HCT116 (cell line): ENCODE measurements at regions not wholly inside any gene's neighbourhood (a gene's known extent, or its start where the extent isn't known, plus 50 kb on each side); places are given as distances from the start of the nearest gene placed in this dataset.

Experiments
- ATAC-seq: fragments of 200-7000 bp; cut with Tn5 transposase; 2 replicates; pipeline ENCODE4 v1.9.1; 2020; ENCODE audit warnings: mild to moderate bottlenecking, moderate library complexity
- BruUV-seq: library from RNA; stranded (reverse); fragments of 400-500 nt; replicated peaks from 2 replicates; lab custom pipeline; 2021; lab: Mats Ljungman, UMichigan
- CTCF ChIA-PET: fragments of 300-600 bp; sonication (Branson Sonifier 250); formaldehyde crosslinking; loops from one replicate; lab custom pipeline; 2021; ENCODE audit warnings: antibody characterized with exemption; lab: Charles Lee
- POLR2A ChIA-PET: fragments of 300-600, 350-600 bp; sonication (Branson Sonifier 250); formaldehyde crosslinking; loops from one replicate; lab custom pipeline; 2021; ENCODE audit warnings: antibody characterized with exemption; lab: Charles Lee
- RAD21 ChIA-PET, 2 experiments: fragments of 300-600 bp; sonication (Branson Sonifier 250); formaldehyde crosslinking; loops; one replicate each; lab custom pipeline; 2023; ENCODE audit warnings: low total read pairs in 2 of 2; ENCODE audit not compliant: uncharacterized antibody in 2 of 2, unreplicated experiment in 2 of 2, low non-redundant PET in 1 of 2; lab: Charles Lee
- DNase-seq: peaks from one replicate; pipeline ENCODE4 v3.0.0-alpha.2; 2010; ENCODE audit warnings: low read depth, low spot score
- H2AFZ ChIP-seq: fragments of 200-600 bp; shearing (Covaris generic), sonication (generic); 2 replicates; pipeline ENCODE4 v1.6.1; 2017; ENCODE audit warnings: low read depth, mixed run types, mixed read lengths, antibody characterized with exemption, low read length; ENCODE audit not compliant: poor library complexity, severe bottlenecking
- H3K27ac ChIP-seq: 2 replicates; pipeline ENCODE4 v1.5.1; 2012; ENCODE audit warnings: low read depth, low read length
- H3K27me3 ChIP-seq: fragments of 200-600 bp; sonication (generic); 2 replicates; pipeline ENCODE4 v1.6.1; 2016; ENCODE audit warnings: mixed run types, low read length, mixed read lengths; ENCODE audit not compliant: insufficient read depth
- H3K36me3 ChIP-seq, 2 experiments: fragments of 200-500 bp in 1 of 2; fragments of 200-600 bp in 1 of 2; sonication (Bioruptor generic) in 1 of 2; sonication (generic) in 1 of 2; 2 replicates each; pipeline versions ENCODE4 v1.5.1 to v1.6.1; 2014 to 2016; ENCODE audit warnings: low read length in 2 of 2, inconsistent platforms in 1 of 2, mixed read lengths in 1 of 2, mixed run types in 1 of 2; ENCODE audit not compliant: insufficient read depth in 2 of 2, control insufficient read depth in 1 of 2
- H3K4me1 ChIP-seq, 2 experiments: fragments of 200-600 bp in 1 of 2; sonication (generic) in 1 of 2; 2 replicates each; pipeline versions ENCODE4 v1.5.1 to v1.6.1; 2012 to 2017; ENCODE audit warnings: low read length in 2 of 2, inconsistent platforms in 1 of 2, mild to moderate bottlenecking in 1 of 2, mixed read lengths in 1 of 2, mixed run types in 1 of 2, moderate library complexity in 1 of 2; ENCODE audit not compliant: insufficient read depth in 2 of 2, control insufficient read depth in 1 of 2
- H3K4me2 ChIP-seq: fragments of 200-600 bp; sonication (generic); 2 replicates; pipeline ENCODE4 v1.6.1; 2017; ENCODE audit warnings: mixed run types, low read length, mixed read lengths
- H3K4me3 ChIP-seq, 2 experiments: fragments of 200-600 bp in 1 of 2; sonication (generic) in 1 of 2; replicated peaks in 1 of 2; 2 replicates each; pipeline ENCODE4 v1.5.1; 2011 to 2016; ENCODE audit warnings: low read length in 2 of 2, control low read depth in 1 of 2, low read depth in 1 of 2, mild to moderate bottlenecking in 1 of 2, mixed read lengths in 1 of 2, mixed run types in 1 of 2
- H3K79me2 ChIP-seq: fragments of 200-600 bp; sonication (generic); 2 replicates; pipeline ENCODE4 v1.6.1; 2017; ENCODE audit warnings: mild to moderate bottlenecking, mixed run types, low read length, moderate library complexity, mixed read lengths; ENCODE audit not compliant: insufficient read depth
- H3K9ac ChIP-seq: fragments of 200-600 bp; sonication (generic); 2 replicates; pipeline ENCODE4 v1.6.1; 2016; ENCODE audit warnings: low read length, mixed read lengths
- H3K9me2 ChIP-seq: fragments of 200-600 bp; sonication (generic), shearing (Covaris generic); 2 replicates; pipeline ENCODE4 v1.6.1; 2017; ENCODE audit warnings: mixed run types, mild to moderate bottlenecking, moderate library complexity; ENCODE audit not compliant: insufficient read depth
- H3K9me3 ChIP-seq, 2 experiments: fragments of 200-500 bp in 1 of 2; fragments of 200-600 bp in 1 of 2; sonication (Bioruptor generic) in 1 of 2; sonication (generic) in 1 of 2; 2 replicates each; pipeline ENCODE4 v1.6.1; 2014 to 2017; ENCODE audit warnings: low read length in 2 of 2, mixed read lengths in 2 of 2, inconsistent platforms in 1 of 2, low read depth in 1 of 2, mild to moderate bottlenecking in 1 of 2, mixed run types in 1 of 2, moderate library complexity in 1 of 2; ENCODE audit not compliant: control insufficient read depth in 1 of 2, insufficient read depth in 1 of 2
- H4K20me1 ChIP-seq: fragments of 200-600 bp; sonication (generic), shearing (Covaris generic); 2 replicates; pipeline ENCODE4 v1.6.1; 2017; ENCODE audit warnings: mixed run types, mild to moderate bottlenecking, moderate library complexity; ENCODE audit not compliant: insufficient read depth
- CBX3 ChIP-seq: IDR thresholded peaks from 2 replicates; pipeline ENCODE4 v1.6.1; 2012; ENCODE audit warnings: low read depth
- CEBPB ChIP-seq: IDR thresholded peaks from 2 replicates; pipeline ENCODE4 v1.6.1; 2012; ENCODE audit warnings: low read depth
- EGR1 ChIP-seq: IDR thresholded peaks from 2 replicates; pipeline ENCODE4 v1.6.1; 2012; ENCODE audit warnings: low read depth
- EZH2 ChIP-seq: fragments of 200-600 bp; sonication (generic); IDR thresholded peaks from 2 replicates; pipeline ENCODE4 v1.6.1; 2017; ENCODE audit warnings: antibody characterized with exemption, mixed run types
- EZH2phosphoT487 ChIP-seq: fragments of 200-600 bp; IDR thresholded peaks from 2 replicates; pipeline ENCODE4 v1.6.1; 2018; ENCODE audit warnings: antibody characterized with exemption, borderline replicate concordance
- FOSL1 ChIP-seq: IDR thresholded peaks from 2 replicates; pipeline ENCODE4 v1.6.1; 2012; ENCODE audit warnings: low read depth
- JUND ChIP-seq: IDR thresholded peaks from 2 replicates; pipeline ENCODE4 v1.6.1; 2012
- POLR2A ChIP-seq: IDR thresholded peaks from 2 replicates; pipeline ENCODE4 v1.7.0; 2011; ENCODE audit warnings: borderline replicate concordance; ENCODE audit not compliant: insufficient read depth, insufficient read length; ENCODE audit errors: extremely low read depth
- RAD21 ChIP-seq: IDR thresholded peaks from 2 replicates; pipeline ENCODE4 v1.6.1; 2012; ENCODE audit warnings: low read depth, mild to moderate bottlenecking
- SIN3A ChIP-seq: IDR thresholded peaks from 2 replicates; pipeline ENCODE4 v1.6.1; 2012; ENCODE audit warnings: low read depth
- SP1 ChIP-seq: IDR thresholded peaks from 2 replicates; pipeline ENCODE4 v1.6.1; 2012; ENCODE audit warnings: low read depth
- SRF ChIP-seq: IDR thresholded peaks from 2 replicates; pipeline ENCODE4 v1.6.1; 2012; ENCODE audit warnings: low read depth
- TCF7L2 ChIP-seq: IDR thresholded peaks from 2 replicates; pipeline ENCODE4 v1.7.0; 2011; ENCODE audit warnings: borderline replicate concordance, inconsistent platforms; ENCODE audit not compliant: insufficient read depth, insufficient read length; ENCODE audit errors: extremely low read depth
- YY1 ChIP-seq: IDR thresholded peaks from 2 replicates; pipeline ENCODE4 v1.6.1; 2011; ENCODE audit warnings: low read length, low read depth, moderate library complexity, mild to moderate bottlenecking; ENCODE audit not compliant: insufficient replicate concordance; ENCODE audit errors: extremely low read depth
- ZNF274 ChIP-seq: fragments of 200-500 bp; sonication (Bioruptor generic); IDR thresholded peaks from 2 replicates; pipeline ENCODE4 v1.6.1; 2014; ENCODE audit warnings: mild to moderate bottlenecking, low read depth, low read length, inconsistent platforms
- intact Hi-C: fragments of 100-400 bp; cut with micrococcal nuclease; formaldehyde crosslinking; loops from 2 replicates; pipeline ENCODE4 v1.10.0; 2022
- TF ChIP-seq, protein P1 (sequence below): IDR thresholded peaks from 2 replicates; pipeline ENCODE4 v1.6.1; 2012
- TF ChIP-seq, protein P2 (sequence below): IDR thresholded peaks from 2 replicates; pipeline ENCODE4 v1.6.1; 2012
- TF ChIP-seq, protein P3 (sequence below): IDR thresholded peaks from 2 replicates; pipeline ENCODE4 v1.6.1; 2011; ENCODE audit warnings: mild to moderate bottlenecking, low read length, moderate library complexity; ENCODE audit not compliant: insufficient replicate concordance; ENCODE audit errors: extremely low read depth
- TF ChIP-seq, protein P4 (sequence below), 3 experiments: fragments of 200-600 bp in 1 of 3; sonication (generic) in 1 of 3; IDR thresholded peaks in 2 of 3; conservative IDR thresholded peaks in 1 of 3; 2 replicates each; pipeline ENCODE4 v1.5.1; 2012 to 2017; ENCODE audit warnings: low read depth in 2 of 3, low read length in 2 of 3, antibody characterized with exemption in 1 of 3, borderline replicate concordance in 1 of 3, control low read depth in 1 of 3, mild to moderate bottlenecking in 1 of 3, mixed read lengths in 1 of 3, mixed run types in 1 of 3, moderate library complexity in 1 of 3; ENCODE audit not compliant: insufficient read depth in 1 of 3

DNA sequence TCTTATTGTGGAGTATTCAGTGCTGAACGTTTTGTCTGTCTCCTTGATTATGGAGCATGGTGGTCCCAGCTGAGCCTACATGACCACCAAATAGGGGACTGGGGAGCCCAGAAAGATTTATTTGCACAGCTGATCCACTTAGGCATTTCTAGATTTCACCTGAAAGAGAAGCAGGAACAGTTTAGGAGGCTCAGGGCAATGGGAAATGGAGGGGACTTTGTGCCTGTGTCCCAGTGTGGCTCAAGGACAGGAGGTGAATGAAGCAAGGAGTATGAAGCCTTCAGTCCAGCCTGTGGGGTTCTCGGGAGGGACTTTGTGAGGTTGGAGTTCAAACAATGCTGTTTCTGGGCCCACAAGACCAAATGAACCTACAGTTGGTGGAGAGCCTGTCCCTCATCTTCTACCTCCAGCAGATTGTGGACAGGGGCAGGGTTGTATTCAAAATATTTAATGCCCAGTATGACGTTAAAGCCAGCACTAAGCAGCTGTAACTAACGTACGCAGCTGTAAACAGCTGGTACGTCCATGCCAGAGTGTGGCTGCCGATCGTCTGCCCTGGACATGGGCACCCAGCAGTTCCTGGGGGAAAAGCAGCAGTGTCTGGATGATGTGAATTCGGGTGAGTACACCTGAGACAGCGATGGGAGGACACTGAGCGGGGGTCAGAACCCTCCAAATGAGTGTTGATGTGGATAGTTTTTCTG, 164.9 kb upstream of the RAB4A start:
- Histone ChIP-seq H3K4me2 (no peak overlapping the region), H2AFZ (no peak overlapping the region), H3K27ac (no peak overlapping the region), H3K27me3 (no peaks in the 10 kb centered on the region; the same call in 1 of the 2 replicates), H3K4me1 (no peaks in the 10 kb centered on the region), H3K36me3 (no peaks in the 10 kb centered on the region), H3K4me3 (no peak overlapping the region), H4K20me1 (no peaks in the 10 kb centered on the region), H3K9me3 (no peaks in the 10 kb centered on the region), H3K79me2 (no peaks in the 10 kb centered on the region), H3K9me2 (no peaks in the 10 kb centered on the region), H3K9ac (no peak overlapping the region)
- intact Hi-C loops: no loop called here
- TF ChIP-seq CBX3 (no peak), TCF7L2 (no peak), EGR1 (no peak), JUND (no peak), EZH2phosphoT487 (no peak), SRF (no peak), POLR2A (no peak), EZH2 (no peak), CEBPB (no peak), RAD21 (no peak), SP1 (no peak), SIN3A (no peak), FOSL1 (no peak), ZNF274 (no peak), YY1 (no peak)
- TF ChIP-seq, protein P1, sequence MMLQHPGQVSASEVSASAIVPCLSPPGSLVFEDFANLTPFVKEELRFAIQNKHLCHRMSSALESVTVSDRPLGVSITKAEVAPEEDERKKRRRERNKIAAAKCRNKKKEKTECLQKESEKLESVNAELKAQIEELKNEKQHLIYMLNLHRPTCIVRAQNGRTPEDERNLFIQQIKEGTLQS: no peak
- TF ChIP-seq, protein P2, sequence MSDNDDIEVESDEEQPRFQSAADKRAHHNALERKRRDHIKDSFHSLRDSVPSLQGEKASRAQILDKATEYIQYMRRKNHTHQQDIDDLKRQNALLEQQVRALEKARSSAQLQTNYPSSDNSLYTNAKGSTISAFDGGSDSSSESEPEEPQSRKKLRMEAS: no peak
- TF ChIP-seq, protein P3, sequence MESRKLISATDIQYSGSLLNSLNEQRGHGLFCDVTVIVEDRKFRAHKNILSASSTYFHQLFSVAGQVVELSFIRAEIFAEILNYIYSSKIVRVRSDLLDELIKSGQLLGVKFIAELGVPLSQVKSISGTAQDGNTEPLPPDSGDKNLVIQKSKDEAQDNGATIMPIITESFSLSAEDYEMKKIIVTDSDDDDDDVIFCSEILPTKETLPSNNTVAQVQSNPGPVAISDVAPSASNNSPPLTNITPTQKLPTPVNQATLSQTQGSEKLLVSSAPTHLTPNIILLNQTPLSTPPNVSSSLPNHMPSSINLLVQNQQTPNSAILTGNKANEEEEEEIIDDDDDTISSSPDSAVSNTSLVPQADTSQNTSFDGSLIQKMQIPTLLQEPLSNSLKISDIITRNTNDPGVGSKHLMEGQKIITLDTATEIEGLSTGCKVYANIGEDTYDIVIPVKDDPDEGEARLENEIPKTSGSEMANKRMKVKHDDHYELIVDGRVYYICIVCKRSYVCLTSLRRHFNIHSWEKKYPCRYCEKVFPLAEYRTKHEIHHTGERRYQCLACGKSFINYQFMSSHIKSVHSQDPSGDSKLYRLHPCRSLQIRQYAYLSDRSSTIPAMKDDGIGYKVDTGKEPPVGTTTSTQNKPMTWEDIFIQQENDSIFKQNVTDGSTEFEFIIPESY: no peak
- TF ChIP-seq, protein P4, sequence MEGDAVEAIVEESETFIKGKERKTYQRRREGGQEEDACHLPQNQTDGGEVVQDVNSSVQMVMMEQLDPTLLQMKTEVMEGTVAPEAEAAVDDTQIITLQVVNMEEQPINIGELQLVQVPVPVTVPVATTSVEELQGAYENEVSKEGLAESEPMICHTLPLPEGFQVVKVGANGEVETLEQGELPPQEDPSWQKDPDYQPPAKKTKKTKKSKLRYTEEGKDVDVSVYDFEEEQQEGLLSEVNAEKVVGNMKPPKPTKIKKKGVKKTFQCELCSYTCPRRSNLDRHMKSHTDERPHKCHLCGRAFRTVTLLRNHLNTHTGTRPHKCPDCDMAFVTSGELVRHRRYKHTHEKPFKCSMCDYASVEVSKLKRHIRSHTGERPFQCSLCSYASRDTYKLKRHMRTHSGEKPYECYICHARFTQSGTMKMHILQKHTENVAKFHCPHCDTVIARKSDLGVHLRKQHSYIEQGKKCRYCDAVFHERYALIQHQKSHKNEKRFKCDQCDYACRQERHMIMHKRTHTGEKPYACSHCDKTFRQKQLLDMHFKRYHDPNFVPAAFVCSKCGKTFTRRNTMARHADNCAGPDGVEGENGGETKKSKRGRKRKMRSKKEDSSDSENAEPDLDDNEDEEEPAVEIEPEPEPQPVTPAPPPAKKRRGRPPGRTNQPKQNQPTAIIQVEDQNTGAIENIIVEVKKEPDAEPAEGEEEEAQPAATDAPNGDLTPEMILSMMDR (IDR thresholded peaks at IDR 0.05 in 2 of 3, conservative IDR thresholded peaks at IDR 0.05 in 1 of 3; ENCODE audit: borderline replicate concordance in 1 of 3, insufficient read depth in 1 of 3, low read depth in 2 of 3, low read length in 2 of 3): no peak
- ChIA-PET CTCF (no interaction called here), POLR2A (no interaction called here), RAD21 (no interaction called here)
- ATAC-seq (no peak), DNase-seq (no peak)
- no TSS peak for BruUV-seq
